PC-3 (cell line): ENCODE measurements at regions not wholly inside any gene's neighbourhood (a gene's known extent, or its start where the extent isn't known, plus 50 kb on each side); places are given as distances from the start of the nearest gene placed in this dataset.

Source experiments
- EZH2phosphoT487 ChIP-seq: fragments of 300-600 bp; sonication (generic); IDR thresholded peaks from 2 replicates; pipeline ENCODE4 v1.6.1; 2018; ENCODE audit warnings: mild to moderate bottlenecking, antibody characterized with exemption, low read length, borderline replicate concordance
- TF ChIP-seq, protein P1 (sequence below): fragments of 300-600 bp; sonication (generic); conservative IDR thresholded peaks from 2 replicates; pipeline ENCODE4 v1.5.1; 2017; ENCODE audit warnings: antibody characterized with exemption, low read depth, mild to moderate bottlenecking, low read length

DNA sequence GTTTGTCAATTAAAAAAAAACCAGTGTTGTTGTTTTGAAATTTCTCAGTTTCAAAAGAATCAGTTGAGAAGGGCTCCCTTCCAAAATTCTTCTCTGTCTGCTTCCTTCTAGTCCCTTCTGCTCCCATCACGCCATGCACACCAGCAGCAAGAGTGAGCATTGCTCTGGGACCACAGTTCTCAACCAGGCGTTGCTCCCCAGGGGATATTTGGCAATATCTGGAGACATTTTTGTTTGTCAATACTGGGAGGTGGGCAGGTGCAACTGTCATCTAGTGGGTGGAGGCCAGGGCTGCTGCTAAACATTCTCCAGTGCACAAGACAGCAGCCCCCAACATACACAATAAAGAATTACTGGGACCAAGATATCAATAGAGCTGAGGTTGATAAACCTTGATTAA, 74.8 kb upstream of the EGFL6 start:
- TF ChIP-seq, protein P1, sequence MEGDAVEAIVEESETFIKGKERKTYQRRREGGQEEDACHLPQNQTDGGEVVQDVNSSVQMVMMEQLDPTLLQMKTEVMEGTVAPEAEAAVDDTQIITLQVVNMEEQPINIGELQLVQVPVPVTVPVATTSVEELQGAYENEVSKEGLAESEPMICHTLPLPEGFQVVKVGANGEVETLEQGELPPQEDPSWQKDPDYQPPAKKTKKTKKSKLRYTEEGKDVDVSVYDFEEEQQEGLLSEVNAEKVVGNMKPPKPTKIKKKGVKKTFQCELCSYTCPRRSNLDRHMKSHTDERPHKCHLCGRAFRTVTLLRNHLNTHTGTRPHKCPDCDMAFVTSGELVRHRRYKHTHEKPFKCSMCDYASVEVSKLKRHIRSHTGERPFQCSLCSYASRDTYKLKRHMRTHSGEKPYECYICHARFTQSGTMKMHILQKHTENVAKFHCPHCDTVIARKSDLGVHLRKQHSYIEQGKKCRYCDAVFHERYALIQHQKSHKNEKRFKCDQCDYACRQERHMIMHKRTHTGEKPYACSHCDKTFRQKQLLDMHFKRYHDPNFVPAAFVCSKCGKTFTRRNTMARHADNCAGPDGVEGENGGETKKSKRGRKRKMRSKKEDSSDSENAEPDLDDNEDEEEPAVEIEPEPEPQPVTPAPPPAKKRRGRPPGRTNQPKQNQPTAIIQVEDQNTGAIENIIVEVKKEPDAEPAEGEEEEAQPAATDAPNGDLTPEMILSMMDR, result no peak
- TF ChIP-seq EZH2phosphoT487, result no peak
